GM19455 (cell line): ENCODE measurements at regions not wholly inside any gene's neighbourhood (a gene's known extent, or its start where the extent isn't known, plus 50 kb on each side); places are given as distances from the start of the nearest gene placed in this dataset.

ENCODE experiments used
- ATAC-seq: cut with Tn5 transposase; IDR thresholded peaks from one replicate; pipeline ENCODE4 v1.9.1; 2021; ENCODE audit not compliant: unreplicated experiment

DNA sequence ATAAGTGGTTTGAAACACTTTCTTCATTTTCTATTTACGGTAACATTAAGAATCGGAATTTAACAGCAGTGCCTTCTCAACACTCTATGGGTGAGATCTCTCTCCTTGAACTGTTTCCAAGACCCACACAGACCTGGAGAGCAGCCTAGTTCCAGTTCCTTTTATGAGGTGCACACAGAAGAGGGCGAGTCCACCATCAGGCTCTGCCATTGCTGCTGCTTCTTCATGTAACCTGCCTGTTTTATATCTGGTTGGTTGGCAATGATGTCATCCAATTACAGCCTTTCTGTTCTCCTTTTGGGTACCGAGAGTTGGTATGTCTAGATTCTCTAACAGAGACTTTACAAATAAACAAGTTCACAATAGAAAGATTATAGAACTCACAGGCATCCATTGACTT is 225.7 kb downstream of the UTP18 start:
- no peak for ATAC-seq

DNA sequence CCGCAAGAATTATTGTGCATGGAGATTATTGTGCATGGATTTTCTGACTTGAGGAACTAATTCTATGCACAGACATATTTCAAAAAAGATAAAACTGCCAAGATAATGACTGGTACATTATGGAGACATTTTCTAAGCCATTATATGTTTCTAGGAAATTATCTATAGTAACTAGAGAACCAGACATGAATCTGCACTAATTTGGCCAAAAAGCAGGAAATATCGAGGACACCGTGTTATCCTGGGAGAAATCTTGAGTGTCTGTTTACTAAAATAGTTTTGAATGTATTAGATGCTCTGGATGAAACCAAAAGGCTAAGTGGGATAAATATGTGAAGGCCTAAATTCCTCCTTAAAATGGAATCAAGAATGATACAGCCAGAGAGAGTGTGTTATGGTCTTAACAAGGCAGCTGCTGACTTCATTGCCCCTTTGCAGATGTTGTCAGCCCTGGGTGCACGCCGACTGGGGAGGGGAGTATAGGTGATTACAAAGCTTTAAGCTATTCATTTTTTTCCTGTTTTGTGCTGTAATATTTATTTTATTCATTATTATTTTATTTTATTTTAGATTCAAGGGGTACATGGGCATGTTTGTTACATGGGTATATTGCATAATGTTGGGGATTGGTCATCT is 226.7 kb downstream of the UTP18 start:
- ATAC-seq = no peak

DNA sequence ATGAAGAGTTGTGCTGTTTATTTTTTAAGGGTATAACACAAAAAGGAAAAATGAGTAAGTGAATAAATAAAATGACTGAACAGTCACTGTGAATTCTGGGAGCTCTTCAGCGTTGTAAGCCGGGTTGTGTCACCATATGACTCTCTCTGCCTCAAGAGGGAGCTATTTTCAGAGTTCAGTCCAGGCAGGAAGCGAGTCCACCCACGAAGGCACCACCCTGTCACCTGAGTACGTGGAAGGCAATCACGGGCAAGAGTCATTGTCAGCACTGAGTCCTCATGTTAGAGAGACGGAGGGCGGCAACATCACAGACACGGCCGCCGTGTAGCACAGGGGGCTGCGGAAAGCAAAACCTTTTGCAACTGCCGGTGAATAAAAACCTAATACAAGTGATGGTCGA is 227.6 kb downstream of the UTP18 start:
- no peak for ATAC-seq

DNA sequence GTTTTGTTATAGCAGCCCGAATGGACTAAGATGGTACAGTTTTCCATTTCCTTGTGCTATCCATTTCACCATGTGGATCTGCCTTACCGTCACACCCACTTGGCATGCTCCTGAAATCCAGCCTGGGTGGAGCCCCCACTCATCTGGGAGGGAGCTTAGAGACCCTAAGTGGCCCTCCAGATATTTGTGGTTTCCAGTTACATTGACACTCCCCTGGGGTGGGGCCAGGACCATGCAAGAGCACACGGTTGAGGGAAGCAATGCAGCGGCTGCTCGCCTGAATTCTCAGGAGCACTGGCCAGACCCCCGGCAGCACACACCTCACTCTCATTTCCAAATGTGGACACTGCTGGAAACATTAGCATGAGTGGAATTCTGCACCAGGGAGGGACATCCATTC is 231.1 kb downstream of the UTP18 start:
- ATAC-seq = no peak

DNA sequence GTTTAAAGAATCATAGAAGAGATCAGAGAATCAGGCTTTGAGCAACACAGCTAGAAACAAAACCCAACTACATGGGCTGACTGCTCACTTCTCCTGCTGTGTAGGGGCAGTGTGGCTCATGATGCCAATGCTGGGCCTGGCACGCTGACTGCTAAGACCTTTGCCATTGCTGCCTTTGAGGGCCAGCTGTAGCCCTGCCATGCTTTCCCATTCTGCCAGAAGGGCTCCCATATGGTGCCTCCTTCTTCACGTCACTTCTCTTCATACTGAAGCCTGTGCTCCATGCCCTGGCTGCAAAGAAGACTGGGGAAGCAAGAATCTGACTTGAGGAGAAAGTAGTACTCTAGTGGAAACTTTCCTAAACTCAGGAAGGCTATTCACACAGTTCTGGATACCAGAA is 232.9 kb downstream of the UTP18 start:
- no peak for ATAC-seq

DNA sequence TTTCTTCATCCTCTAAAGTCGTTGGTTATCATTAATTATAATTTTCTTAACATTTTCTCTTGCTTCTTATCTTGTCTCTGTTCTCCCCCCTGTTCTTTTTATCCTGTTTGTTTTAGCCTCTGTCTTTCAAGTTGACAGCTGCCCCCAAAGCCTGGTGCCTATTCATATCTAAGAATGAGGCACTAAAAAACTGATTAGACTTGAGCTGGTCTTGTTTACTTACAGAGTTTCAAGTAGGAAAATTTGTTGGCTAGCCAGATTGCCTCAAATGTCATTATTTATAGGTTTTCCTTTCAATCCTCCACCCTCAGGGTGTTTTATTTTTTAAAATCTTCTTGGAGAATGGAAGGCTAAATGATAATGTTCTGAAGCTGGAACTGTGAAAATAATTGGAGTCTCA is 236.0 kb downstream of the UTP18 start:
- ATAC-seq = no peak

GRCh38 chr17:51499897-51500296 is 239.6 kb downstream of the UTP18 start:
- no peak for ATAC-seq

DNA sequence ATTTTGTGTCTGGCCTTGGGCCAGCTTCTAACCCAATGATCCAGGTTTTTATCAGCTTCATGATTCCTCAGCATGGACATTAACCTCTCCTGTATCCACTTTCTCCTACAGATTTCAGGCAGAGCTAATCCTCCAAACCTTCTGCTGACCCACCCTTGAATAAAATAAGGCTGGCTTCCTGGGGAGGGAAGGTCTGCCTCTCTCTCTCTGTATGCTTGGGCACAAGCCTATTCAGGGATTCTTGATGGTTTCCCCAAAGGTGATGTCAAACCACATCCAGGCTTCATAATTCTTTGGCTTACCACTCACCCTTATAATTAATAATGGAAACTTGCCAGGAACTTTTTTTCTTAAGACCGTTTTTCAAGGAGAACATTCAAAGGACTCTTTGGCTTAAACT is 240.1 kb downstream of the UTP18 start:
- ATAC-seq = no peak

- ATAC-seq = no peak
These were observed 245.1 kb downstream of the UTP18 start for GRCh38 chr17:51505450-51505849.

GRCh38 chr17:51507444-51507843 is 247.1 kb downstream of the UTP18 start:
- no peak for ATAC-seq

DNA sequence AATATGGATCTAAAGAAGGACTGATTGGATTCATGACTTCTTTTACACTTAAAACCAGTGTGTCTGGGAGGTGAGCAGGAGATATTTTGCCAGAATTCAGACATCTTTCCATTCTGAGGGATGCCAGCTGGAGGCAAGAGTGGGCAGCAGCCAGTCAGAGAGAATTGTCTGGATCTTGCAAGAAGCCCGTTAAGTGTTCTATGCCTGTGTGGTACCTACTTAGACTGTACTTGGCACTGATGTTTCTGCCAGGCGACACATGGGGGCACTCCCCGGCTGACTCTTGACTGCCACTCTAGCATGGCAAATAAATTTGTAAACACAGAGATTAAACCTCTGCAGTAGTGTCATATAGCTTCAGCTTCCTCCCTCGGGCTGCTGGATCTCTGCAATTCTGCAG is 247.7 kb downstream of the UTP18 start:
- ATAC-seq = no peak

- no peak for ATAC-seq
These were observed 250.6 kb downstream of the UTP18 start for GRCh38 chr17:51510940-51511339.

DNA sequence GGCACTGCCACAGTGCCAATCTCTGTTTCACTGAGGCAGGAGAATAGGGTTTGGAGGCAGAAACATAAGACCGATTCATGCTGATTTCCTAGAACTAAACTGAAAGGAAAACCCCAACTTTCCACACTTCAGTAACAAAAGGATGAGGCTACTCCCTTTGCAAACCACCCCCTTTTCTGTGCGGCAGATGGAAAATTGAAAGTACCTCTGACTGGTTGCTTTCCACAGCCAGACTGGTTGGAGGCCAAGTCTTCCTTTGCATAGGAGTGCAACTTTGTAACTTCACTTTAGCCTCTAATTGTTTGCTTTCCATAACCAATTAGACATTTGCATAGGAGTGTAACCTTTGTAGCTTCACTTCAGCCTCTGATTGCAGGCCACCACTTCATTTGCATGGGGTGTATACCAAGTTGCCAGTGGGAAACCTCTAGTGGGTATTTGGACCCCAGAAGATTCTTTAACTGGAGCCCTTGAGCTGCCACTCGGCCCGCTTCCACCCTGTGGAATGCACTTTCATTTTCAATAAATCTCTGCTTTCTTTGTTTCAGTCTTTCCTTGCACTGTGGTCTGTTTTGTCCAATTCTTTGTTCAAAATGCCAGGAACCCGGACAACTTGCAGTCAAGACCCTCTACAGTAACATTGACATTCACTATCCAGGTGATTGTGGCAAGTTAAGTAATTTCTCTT is 252.0 kb downstream of the UTP18 start:
- no peak for ATAC-seq

GRCh38 chr17:51516924-51517323 is 256.6 kb downstream of the UTP18 start:
- no peak for ATAC-seq

DNA sequence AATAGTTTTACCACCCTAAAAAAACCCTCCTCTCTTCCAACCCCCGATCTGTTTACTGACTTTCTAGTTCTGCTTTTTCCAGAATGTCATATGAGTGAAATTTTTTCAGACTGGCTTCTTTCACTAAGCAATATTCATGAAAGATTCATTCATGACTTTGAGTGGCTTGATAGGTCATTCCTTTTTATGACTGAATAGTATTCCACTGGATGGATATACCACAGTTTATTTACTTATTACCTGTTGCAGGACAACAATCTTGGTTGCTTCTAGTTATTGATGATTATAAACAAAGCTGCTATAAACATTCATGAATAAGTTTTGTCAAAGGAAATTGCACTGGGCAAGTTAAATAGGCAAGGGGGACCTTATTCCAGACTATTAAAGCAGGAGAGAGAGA is 264.2 kb downstream of the UTP18 start:
- no peak for ATAC-seq

DNA sequence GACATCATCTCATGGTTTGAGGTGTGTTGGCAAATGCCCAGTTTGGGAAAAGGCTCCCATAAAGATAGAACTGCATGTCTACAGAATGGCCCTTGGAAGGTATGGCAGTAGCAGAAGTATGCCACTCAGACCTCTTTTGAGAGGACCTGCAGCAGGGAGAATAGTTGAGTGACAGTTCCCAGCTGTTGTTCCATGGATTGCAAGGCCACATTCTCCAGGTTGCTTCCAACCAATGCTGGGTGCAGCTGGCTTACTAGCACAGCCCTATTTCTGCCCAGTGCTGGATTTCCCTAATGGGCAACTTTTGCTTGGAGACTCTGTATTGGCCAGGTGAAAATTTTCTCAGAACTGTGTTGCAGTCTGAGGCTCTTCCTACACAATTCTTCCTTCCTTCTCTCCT is 266.2 kb downstream of the UTP18 start:
- ATAC-seq = no peak

- no peak for ATAC-seq
These were observed 267.1 kb downstream of the UTP18 start for GRCh38 chr17:51527225-51527982.

GRCh38 chr17:51528111-51528510 is 267.8 kb downstream of the UTP18 start:
- ATAC-seq = no peak

- no peak for ATAC-seq
These were observed 272.9 kb downstream of the UTP18 start for GRCh38 chr17:51533219-51533618.

DNA sequence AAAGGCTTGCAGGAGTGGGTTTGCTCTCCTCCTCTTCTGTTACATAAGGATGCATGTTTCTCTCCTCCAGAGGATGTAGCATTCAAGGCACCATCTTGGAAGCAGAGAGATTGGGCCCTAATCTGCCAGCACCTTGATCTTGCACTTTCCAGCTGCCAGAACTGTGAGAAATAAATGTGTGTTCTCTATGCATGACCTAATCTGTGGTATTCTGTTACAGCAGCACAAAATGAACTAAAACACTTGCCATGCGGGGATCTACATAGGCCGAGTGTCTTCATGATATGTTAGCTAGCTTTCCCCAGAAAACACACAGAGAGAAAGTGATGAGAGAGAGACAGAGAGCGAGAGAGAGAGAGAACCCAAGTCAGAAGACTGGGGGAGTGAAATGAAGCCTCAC is 273.5 kb downstream of the UTP18 start:
- ATAC-seq = no peak

GRCh38 chr17:51536627-51537026 is 276.3 kb downstream of the UTP18 start:
- no peak for ATAC-seq

- ATAC-seq = no peak
These were observed 277.7 kb downstream of the UTP18 start for GRCh38 chr17:51537996-51538550.
